Activated naive CD4-positive, alpha-beta T cell treated with anti-CD3 and anti-CD28 coated beads for 36 hours (primary cell): ENCODE measurements at regions not wholly inside any gene's neighbourhood (a gene's known extent, or its start where the extent isn't known, plus 50 kb on each side); places are given as distances from the start of the nearest gene placed in this dataset.

Experiments used
- CTCF ChIA-PET: fragments of 350-600 bp; sonication (Branson Sonifier 250); formaldehyde crosslinking; loops from one replicate; lab custom pipeline; 2021; ENCODE audit warnings: antibody characterized with exemption; lab: Charles Lee
- DNase-seq: peaks from one replicate; pipeline ENCODE4 v3.0.0-alpha.2; 2020
- H3K27ac Mint-ChIP-seq: one replicate; pipeline ENCODE4 v1.8.0; 2021; ENCODE audit warnings: mild to moderate bottlenecking, mixed read lengths
- H3K27me3 Mint-ChIP-seq: one replicate; pipeline ENCODE4 v1.8.0; 2021; ENCODE audit warnings: low read depth, mixed read lengths
- H3K36me3 Mint-ChIP-seq: one replicate; pipeline ENCODE4 v1.8.0; 2021; ENCODE audit warnings: low read depth, mixed read lengths
- H3K4me1 Mint-ChIP-seq: one replicate; pipeline ENCODE4 v1.8.0; 2021; ENCODE audit warnings: low read depth, mixed read lengths
- H3K4me3 Mint-ChIP-seq: one replicate; pipeline ENCODE4 v1.8.0; 2021; ENCODE audit warnings: mild to moderate bottlenecking, moderate library complexity, mixed read lengths
- H3K9me3 Mint-ChIP-seq: one replicate; pipeline ENCODE4 v1.8.0; 2021; ENCODE audit warnings: mixed read lengths
- intact Hi-C: fragments of 100-400 bp; cut with micrococcal nuclease; formaldehyde crosslinking; loops from one replicate; pipeline ENCODE4 v1.15.1; 2023

- H3K27ac Mint-ChIP-seq: no peak overlapping the region
- CTCF ChIA-PET: no interaction called here
- DNase-seq: peak; percentile 4
- peaks cover 7% of the 10 kb centered on the region for H3K9me3 Mint-ChIP-seq
- intact Hi-C loops: no loop called here
- peaks cover 3% of the 10 kb centered on the region for H3K27me3 Mint-ChIP-seq
- peaks cover 2% of the 10 kb centered on the region for H3K4me1 Mint-ChIP-seq
- H3K4me3 Mint-ChIP-seq: no peak overlapping the region
- no peaks in the 10 kb centered on the region for H3K36me3 Mint-ChIP-seq
Measured at GRCh38 chr2:145258903-145259579, 739.1 kb upstream of the ZEB2 start.

DNA sequence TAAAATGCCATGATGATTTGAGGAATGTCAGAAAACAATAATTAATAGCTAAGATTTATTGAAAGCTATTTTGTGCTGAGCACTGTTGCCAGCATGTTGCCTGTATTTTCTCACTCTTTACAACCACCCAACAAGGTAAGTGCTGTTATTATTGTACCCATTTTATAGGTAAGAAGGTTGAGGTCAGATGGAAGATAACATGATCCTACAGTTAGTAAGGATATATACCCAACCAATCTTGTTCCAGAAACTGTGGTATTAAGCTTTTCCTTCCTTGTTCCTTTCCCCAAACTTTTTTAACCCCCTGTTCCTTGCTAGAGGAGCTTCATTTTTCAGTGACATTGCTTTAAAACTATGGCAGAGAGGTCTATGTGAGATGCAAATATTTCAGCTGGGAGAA lies 738.0 kb upstream of the ZEB2 start:
- H3K4me3 Mint-ChIP-seq: no peak overlapping the region
- H3K9me3 Mint-ChIP-seq: peaks cover 10% of the 10 kb centered on the region
- peaks cover 2% of the 10 kb centered on the region for H3K4me1 Mint-ChIP-seq
- CTCF ChIA-PET: no interaction called here
- intact Hi-C loops: no loop called here
- no peak for DNase-seq
- peaks cover 3% of the 10 kb centered on the region for H3K27me3 Mint-ChIP-seq
- H3K36me3 Mint-ChIP-seq: no peaks in the 10 kb centered on the region
- H3K27ac Mint-ChIP-seq: no peak overlapping the region

- peaks cover 10% of the 10 kb centered on the region for H3K9me3 Mint-ChIP-seq
- H3K27me3 Mint-ChIP-seq: peaks cover 3% of the 10 kb centered on the region
- H3K27ac Mint-ChIP-seq: no peak overlapping the region
- no peaks in the 10 kb centered on the region for H3K36me3 Mint-ChIP-seq
- CTCF ChIA-PET: no interaction called here
- DNase-seq: no peak
- intact Hi-C loops: no loop called here
- peaks cover 2% of the 10 kb centered on the region for H3K4me1 Mint-ChIP-seq
- H3K4me3 Mint-ChIP-seq: no peak overlapping the region
Measured at GRCh38 chr2:145256551-145256950, 736.6 kb upstream of the ZEB2 start.

GRCh38 chr2:145254291-145254690 lies 734.4 kb upstream of the ZEB2 start:
- H3K4me3 Mint-ChIP-seq: no peak overlapping the region
- CTCF ChIA-PET: no interaction called here
- peaks cover 2% of the 10 kb centered on the region for H3K4me1 Mint-ChIP-seq
- no peak overlapping the region for H3K27ac Mint-ChIP-seq
- no peaks in the 10 kb centered on the region for H3K36me3 Mint-ChIP-seq
- intact Hi-C loops: no loop called here
- no peaks in the 10 kb centered on the region for H3K27me3 Mint-ChIP-seq
- H3K9me3 Mint-ChIP-seq: peaks cover 10% of the 10 kb centered on the region
- no peak for DNase-seq

GRCh38 chr2:145253492-145253891 lies 733.6 kb upstream of the ZEB2 start:
- H3K9me3 Mint-ChIP-seq: peaks cover 10% of the 10 kb centered on the region
- H3K4me3 Mint-ChIP-seq: no peak overlapping the region
- no peaks in the 10 kb centered on the region for H3K4me1 Mint-ChIP-seq
- no peaks in the 10 kb centered on the region for H3K27me3 Mint-ChIP-seq
- CTCF ChIA-PET: no interaction called here
- no peaks in the 10 kb centered on the region for H3K36me3 Mint-ChIP-seq
- DNase-seq: no peak
- H3K27ac Mint-ChIP-seq: no peak overlapping the region
- intact Hi-C loops: no loop called here

DNA sequence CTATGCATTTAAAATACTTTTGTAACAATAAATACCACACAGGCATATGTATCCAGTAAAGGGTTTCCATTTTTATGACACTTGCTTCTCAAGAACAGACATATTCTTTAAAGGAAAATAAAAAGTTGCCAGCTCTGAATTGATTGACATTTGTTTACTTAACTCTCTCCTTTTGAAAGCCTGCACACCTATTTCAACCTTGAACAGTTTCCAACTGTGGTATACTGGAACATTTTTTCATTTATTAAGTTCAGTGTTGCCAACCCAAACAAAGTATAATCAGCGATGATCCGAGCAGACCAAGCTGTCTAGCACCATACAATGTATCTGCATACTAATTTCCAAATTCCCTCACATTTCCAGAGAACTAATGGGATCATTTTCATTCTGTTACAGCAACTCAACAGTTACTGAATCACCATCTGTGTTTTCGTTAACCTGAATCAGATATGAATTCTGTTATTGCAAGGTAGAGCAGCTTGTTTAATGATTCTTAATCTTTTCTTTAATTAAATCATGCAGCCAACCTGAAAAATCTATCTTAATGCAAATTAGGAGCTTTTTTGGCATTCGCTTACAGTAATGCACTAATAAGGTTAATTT lies 725.5 kb upstream of the ZEB2 start:
- Mint-ChIP-seq H3K4me1 (no peaks in the 10 kb centered on the region), H3K27me3 (no peaks in the 10 kb centered on the region), H3K27ac (no peak overlapping the region), H3K36me3 (no peaks in the 10 kb centered on the region), H3K4me3 (no peak overlapping the region), H3K9me3 (no peaks in the 10 kb centered on the region)
- intact Hi-C loops: no loop called here
- DNase-seq: no peak
- CTCF ChIA-PET: no interaction called here

DNA sequence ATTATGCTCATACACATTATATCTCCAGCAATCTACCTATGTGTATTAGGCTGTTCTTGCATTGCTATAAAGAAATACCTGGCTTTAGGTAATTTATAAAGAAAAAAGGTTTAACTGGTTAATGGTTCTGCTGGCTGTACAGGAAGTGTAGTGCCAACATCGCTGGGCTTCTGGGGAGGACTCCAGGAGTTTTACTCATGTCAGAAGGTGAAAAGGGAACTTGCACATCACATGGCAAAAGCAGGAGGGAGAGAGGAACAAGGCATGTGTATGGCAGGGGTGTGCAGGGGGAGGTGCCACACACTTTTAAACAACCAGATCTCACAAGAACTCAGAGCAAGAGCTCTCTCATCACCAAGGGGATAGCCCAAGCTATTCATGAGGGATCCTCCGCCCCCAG lies 715.4 kb upstream of the ZEB2 start:
- Mint-ChIP-seq H3K4me3 (no peak overlapping the region), H3K36me3 (no peaks in the 10 kb centered on the region), H3K9me3 (no peaks in the 10 kb centered on the region), H3K4me1 (no peaks in the 10 kb centered on the region), H3K27me3 (peaks cover 4% of the 10 kb centered on the region), H3K27ac (no peak overlapping the region)
- DNase-seq: no peak
- CTCF ChIA-PET: no interaction called here
- intact Hi-C loops: no loop called here

DNA sequence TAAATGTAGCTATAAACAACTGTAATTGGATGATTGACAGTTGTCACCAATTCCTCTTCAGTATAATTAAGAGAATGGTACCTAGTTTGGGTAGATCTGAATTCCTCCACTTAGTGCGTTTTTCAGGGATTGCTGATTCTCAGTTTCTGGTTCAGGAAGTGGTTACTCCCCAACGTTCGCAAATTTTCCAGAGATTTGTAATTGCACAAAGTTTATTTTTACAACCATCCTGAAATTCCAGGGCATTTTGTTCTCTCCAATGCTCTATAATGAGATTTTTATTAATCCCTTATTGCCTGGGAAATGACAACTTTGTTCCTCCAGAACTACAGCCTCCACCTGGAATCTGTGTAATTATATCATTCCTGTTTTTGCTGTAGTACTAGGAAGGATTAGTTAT lies 710.6 kb upstream of the ZEB2 start:
- no peak overlapping the region for H3K4me3 Mint-ChIP-seq
- H3K4me1 Mint-ChIP-seq: no peaks in the 10 kb centered on the region
- DNase-seq: no peak
- H3K9me3 Mint-ChIP-seq: no peaks in the 10 kb centered on the region
- H3K36me3 Mint-ChIP-seq: no peaks in the 10 kb centered on the region
- CTCF ChIA-PET: no interaction called here
- intact Hi-C loops: no loop called here
- no peak overlapping the region for H3K27ac Mint-ChIP-seq
- peaks cover 4% of the 10 kb centered on the region for H3K27me3 Mint-ChIP-seq

DNA sequence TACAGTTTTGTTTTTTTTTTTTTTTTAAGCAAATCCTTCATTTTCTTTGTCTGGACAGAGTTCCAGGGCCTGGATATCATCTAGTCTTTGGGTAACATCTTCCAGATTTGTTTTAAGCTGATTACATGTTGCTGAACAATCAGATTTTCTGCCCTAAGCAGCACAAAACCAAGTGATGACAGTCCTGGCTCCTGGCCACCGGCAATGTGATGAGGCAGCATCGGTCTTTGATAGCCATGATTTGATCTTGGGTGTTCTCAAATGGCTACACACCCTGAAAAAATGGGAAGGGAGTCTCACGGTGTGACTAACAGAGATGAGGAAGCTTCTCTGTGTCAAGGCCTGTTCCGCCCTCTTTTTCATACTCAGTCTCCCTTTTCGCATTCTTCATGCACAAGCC lies 708.6 kb upstream of the ZEB2 start:
- Mint-ChIP-seq H3K27ac (no peak overlapping the region), H3K4me1 (no peaks in the 10 kb centered on the region), H3K9me3 (peaks cover 2% of the 10 kb centered on the region), H3K36me3 (no peaks in the 10 kb centered on the region), H3K4me3 (no peak overlapping the region), H3K27me3 (no peaks in the 10 kb centered on the region)
- no peak for DNase-seq
- intact Hi-C loops: no loop called here
- CTCF ChIA-PET: no interaction called here

- Mint-ChIP-seq H3K27me3 (no peaks in the 10 kb centered on the region), H3K36me3 (no peaks in the 10 kb centered on the region), H3K27ac (no peak overlapping the region), H3K4me1 (no peaks in the 10 kb centered on the region), H3K9me3 (peaks cover 2% of the 10 kb centered on the region), H3K4me3 (no peak overlapping the region)
- CTCF ChIA-PET: no interaction called here
- intact Hi-C loops: no loop called here
- DNase-seq: no peak
Measured at GRCh38 chr2:145226901-145227300, 707.0 kb upstream of the ZEB2 start.

DNA sequence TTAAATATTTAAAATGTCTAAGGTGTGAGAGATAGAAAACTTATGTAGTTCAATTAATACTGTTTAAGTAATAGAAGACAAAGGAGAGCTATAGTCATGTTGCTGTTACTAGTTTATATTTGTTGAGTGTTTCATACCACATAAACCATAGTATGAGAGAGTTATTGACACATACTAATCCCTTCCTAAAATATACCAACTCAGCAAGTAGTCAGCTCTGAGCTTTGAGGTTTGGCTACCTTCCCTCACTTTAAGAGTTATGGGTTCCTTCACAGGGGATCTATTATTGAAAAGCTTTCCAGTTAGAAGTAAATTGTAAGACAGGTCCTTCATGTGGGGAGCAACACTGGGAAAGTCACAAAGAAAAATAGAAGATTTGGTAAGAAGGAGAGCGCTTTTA lies 701.6 kb upstream of the ZEB2 start:
- H3K4me1 Mint-ChIP-seq: no peaks in the 10 kb centered on the region
- peaks cover 2% of the 10 kb centered on the region for H3K9me3 Mint-ChIP-seq
- no peak overlapping the region for H3K4me3 Mint-ChIP-seq
- CTCF ChIA-PET: no interaction called here
- no peak overlapping the region for H3K27ac Mint-ChIP-seq
- H3K36me3 Mint-ChIP-seq: no peaks in the 10 kb centered on the region
- intact Hi-C loops: no loop called here
- no peaks in the 10 kb centered on the region for H3K27me3 Mint-ChIP-seq
- no peak for DNase-seq

DNA sequence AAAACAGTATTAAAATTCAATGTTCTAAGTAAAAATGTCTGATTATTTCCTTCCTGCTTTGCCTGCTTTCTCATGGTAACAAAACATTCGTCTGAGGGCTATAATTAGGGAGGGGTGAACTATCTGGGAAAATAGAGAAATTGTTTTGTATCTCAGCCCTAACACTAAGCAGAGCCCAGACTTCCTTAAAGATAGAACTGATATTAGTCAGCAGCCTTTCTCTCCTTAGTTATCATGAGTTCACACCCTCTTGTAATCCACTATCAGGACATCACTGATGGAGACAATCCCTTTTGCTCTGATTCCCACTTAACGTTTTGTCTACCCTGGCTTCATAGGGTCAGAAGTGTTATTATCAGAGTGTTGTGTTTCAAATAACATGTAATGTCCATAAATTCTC lies 701.1 kb upstream of the ZEB2 start:
- intact Hi-C loops: no loop called here
- peaks cover 2% of the 10 kb centered on the region for H3K9me3 Mint-ChIP-seq
- H3K27me3 Mint-ChIP-seq: peaks cover 1% of the 10 kb centered on the region
- H3K4me3 Mint-ChIP-seq: no peak overlapping the region
- CTCF ChIA-PET: no interaction called here
- no peaks in the 10 kb centered on the region for H3K36me3 Mint-ChIP-seq
- H3K27ac Mint-ChIP-seq: no peak overlapping the region
- DNase-seq: no peak
- no peaks in the 10 kb centered on the region for H3K4me1 Mint-ChIP-seq

- Mint-ChIP-seq H3K4me1 (no peaks in the 10 kb centered on the region), H3K36me3 (no peaks in the 10 kb centered on the region), H3K27me3 (peaks cover 1% of the 10 kb centered on the region), H3K9me3 (peaks cover 4% of the 10 kb centered on the region), H3K27ac (no peak overlapping the region), H3K4me3 (no peak overlapping the region)
- CTCF ChIA-PET: no interaction called here
- no peak for DNase-seq
- intact Hi-C loops: no loop called here
Measured at GRCh38 chr2:145220496-145220895, 700.6 kb upstream of the ZEB2 start.
